C4-2B (cell line): ENCODE measurements at regions not wholly inside any gene's neighbourhood (a gene's known extent, or its start where the extent isn't known, plus 50 kb on each side); places are given as distances from the start of the nearest gene placed in this dataset.

Experiments used
- H3K27ac ChIP-seq: fragments of 450-650 bp; 2 replicates; pipeline ENCODE4 v1.5.1; 2017
- ZFX ChIP-seq: fragments of 450-650 bp; IDR thresholded peaks from 2 replicates; pipeline ENCODE4 v1.6.1; 2017
- TF ChIP-seq, protein P1 (sequence below): fragments of 450-650 bp; conservative IDR thresholded peaks from 2 replicates; pipeline ENCODE4 v1.5.1; 2017; ENCODE audit warnings: mild to moderate bottlenecking

GRCh38 chr2:7452110-7452876 is 535.1 kb downstream of the RNF144A start:
- no peak for TF ChIP-seq ZFX
- TF ChIP-seq, protein P1, sequence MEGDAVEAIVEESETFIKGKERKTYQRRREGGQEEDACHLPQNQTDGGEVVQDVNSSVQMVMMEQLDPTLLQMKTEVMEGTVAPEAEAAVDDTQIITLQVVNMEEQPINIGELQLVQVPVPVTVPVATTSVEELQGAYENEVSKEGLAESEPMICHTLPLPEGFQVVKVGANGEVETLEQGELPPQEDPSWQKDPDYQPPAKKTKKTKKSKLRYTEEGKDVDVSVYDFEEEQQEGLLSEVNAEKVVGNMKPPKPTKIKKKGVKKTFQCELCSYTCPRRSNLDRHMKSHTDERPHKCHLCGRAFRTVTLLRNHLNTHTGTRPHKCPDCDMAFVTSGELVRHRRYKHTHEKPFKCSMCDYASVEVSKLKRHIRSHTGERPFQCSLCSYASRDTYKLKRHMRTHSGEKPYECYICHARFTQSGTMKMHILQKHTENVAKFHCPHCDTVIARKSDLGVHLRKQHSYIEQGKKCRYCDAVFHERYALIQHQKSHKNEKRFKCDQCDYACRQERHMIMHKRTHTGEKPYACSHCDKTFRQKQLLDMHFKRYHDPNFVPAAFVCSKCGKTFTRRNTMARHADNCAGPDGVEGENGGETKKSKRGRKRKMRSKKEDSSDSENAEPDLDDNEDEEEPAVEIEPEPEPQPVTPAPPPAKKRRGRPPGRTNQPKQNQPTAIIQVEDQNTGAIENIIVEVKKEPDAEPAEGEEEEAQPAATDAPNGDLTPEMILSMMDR, result no peak

GRCh38 chr2:7454592-7454991 is 537.4 kb downstream of the RNF144A start:
- no peak for TF ChIP-seq ZFX
- TF ChIP-seq, protein P1, result no peak
- H3K27ac ChIP-seq, result no peak overlapping the region

More at GRCh38 chr2:7452110-7452876, 535.1 kb downstream of the RNF144A start:
- no peak overlapping the region for H3K27ac ChIP-seq

DNA sequence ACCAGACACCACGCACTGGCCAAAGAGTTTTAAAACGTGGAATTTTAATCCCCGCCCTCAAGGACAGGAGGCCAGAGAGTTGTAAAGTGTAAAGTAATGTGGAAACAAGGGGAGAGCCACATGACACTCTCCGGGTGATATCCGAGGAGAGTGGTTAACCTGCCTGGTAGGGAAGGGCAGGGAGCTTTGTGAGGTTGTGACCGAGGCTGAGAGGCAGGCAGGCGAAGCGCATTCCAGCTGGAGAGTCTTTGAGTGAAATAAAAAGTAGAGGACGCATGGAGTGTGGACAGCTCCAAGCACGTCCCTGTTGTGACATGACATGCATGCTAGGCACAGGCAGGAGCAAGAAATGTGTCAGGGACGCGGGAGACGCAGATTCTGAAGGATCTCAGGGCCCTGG is 539.5 kb downstream of the RNF144A start:
- no peak overlapping the region for H3K27ac ChIP-seq
- TF ChIP-seq, protein P1, result no peak
- TF ChIP-seq ZFX, result no peak

DNA sequence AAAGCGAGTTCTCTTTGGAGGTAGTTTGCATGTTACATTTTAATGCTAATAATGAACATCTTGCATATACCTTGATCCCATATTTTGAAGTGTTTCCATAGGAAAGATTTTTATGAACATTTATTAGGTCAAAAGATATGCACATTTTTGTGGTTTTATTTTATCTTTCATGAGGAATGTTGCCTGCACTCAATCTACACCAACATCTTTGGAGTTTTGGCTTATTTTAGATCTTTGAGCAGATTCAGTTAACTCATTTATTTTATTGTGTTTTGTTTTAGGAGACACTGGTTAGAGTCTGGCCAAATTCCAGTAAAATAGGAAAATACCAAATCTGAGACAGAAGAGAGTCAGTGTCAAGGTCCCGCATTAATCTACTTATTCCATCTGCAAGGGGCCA is 540.9 kb downstream of the RNF144A start:
- no peak for TF ChIP-seq ZFX
- TF ChIP-seq, protein P1, result no peak
- H3K27ac ChIP-seq, result no peak overlapping the region

DNA sequence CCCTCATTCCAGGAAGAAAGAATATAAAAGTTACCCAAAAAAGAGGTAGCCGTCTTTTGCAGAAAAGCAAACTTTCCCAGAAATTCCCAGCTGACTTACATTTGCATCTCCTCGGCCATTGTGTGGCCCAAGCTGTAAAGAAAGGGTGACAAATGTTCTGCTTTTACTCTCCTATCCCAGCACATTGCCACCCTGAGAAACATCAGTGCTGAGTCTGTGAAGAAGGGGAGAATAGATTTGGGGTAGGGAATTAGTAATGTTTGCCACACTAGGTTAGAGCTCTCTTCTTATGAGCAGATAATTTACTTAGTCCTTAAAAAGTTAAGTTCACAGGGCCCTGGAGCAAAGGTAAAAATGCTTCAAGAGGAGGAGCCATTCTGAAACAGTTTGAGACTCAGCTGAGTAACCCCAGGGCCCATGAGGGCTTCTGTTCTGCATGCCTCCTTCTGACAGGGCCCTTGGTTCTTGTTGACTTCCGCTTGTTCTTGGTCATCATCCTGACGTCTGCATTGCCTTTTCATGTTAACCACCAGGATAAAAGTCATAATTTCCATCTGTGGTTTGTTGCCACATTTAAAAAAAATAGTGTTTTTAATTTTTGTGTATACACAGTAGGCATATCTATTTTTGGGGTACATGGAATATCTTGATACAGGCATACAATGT is 550.7 kb downstream of the RNF144A start:
- TF ChIP-seq ZFX, result no peak
- TF ChIP-seq, protein P1, result no peak
- H3K27ac ChIP-seq, result no peak overlapping the region

DNA sequence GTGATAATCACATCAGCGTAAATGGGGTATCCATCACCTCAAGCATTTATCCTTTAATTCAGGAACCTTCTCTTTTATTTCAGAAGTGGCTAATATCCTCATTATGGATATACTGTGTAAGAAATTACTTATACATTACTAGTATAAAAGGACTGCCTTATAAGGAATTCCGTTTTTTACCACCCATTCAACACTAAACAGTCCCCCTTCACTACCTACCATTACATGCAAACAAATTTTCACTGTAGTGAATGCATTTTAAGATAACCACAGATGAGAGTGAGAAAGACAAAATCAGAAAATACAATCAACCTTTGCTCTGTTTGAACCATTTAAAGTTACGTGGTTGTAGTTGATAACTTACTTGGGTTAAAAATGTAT is 551.2 kb downstream of the RNF144A start:
- TF ChIP-seq ZFX, result no peak
- TF ChIP-seq, protein P1, result no peak
- H3K27ac ChIP-seq, result no peak overlapping the region

- TF ChIP-seq ZFX, result no peak
- no peak overlapping the region for H3K27ac ChIP-seq
Observed at GRCh38 chr2:7468955-7469354, 551.7 kb downstream of the RNF144A start.
